DND-41 (cell line): ENCODE measurements at regions not wholly inside any gene's neighbourhood (a gene's known extent, or its start where the extent isn't known, plus 50 kb on each side); places are given as distances from the start of the nearest gene placed in this dataset.

Experiments used
- ATAC-seq: fragments of 200-7000 bp; cut with Tn5 transposase; 3 replicates; pipeline ENCODE4 v1.9.1; 2021; ENCODE audit warnings: low read depth; ENCODE audit not compliant: insufficient read depth
- DNase-seq: peaks from one replicate; pipeline ENCODE4 v3.0.0-alpha.2; 2020
- H2AFZ ChIP-seq: 2 replicates; pipeline ENCODE4 v1.6.0; 2012; ENCODE audit warnings: low read depth, low read length
- H3K27ac ChIP-seq: 2 replicates; pipeline ENCODE4 v1.5.1; 2012; ENCODE audit warnings: low read length, inconsistent platforms
- H3K27me3 ChIP-seq: fragments of 200-600 bp; sonication (generic); 2 replicates; pipeline ENCODE4 v1.6.0; 2012; ENCODE audit warnings: low read length, mild to moderate bottlenecking, inconsistent platforms; ENCODE audit not compliant: insufficient read depth, poor library complexity
- H3K36me3 ChIP-seq: 2 replicates; pipeline ENCODE4 v1.5.1; 2012; ENCODE audit warnings: low read length, inconsistent platforms; ENCODE audit not compliant: insufficient read depth
- H3K4me1 ChIP-seq: 2 replicates; pipeline ENCODE4 v1.5.1; 2012; ENCODE audit warnings: mild to moderate bottlenecking, low read length; ENCODE audit not compliant: insufficient read depth
- H3K4me2 ChIP-seq: 2 replicates; pipeline ENCODE4 v1.6.0; 2012; ENCODE audit warnings: mild to moderate bottlenecking, moderate library complexity, low read length, inconsistent platforms; ENCODE audit not compliant: insufficient read depth
- H3K4me3 ChIP-seq, 2 experiments: fragments of 200-600 bp in 1 of 2; shearing (Covaris generic) in 1 of 2; 2 replicates each; pipeline ENCODE4 v1.5.1; 2012 to 2016; ENCODE audit warnings: inconsistent platforms in 2 of 2, low read length in 2 of 2, mild to moderate bottlenecking in 2 of 2, low read depth in 1 of 2, moderate library complexity in 1 of 2
- H3K79me2 ChIP-seq: 2 replicates; pipeline ENCODE4 v1.6.0; 2012; ENCODE audit warnings: low read length, inconsistent platforms; ENCODE audit not compliant: insufficient read depth
- H3K9ac ChIP-seq: 2 replicates; pipeline ENCODE4 v1.6.0; 2012; ENCODE audit warnings: low read depth, mild to moderate bottlenecking, inconsistent platforms, low read length, moderate library complexity
- H3K9me3 ChIP-seq: 2 replicates; pipeline ENCODE4 v1.5.1; 2012; ENCODE audit warnings: low read length, moderate library complexity, mild to moderate bottlenecking, inconsistent platforms; ENCODE audit not compliant: insufficient read depth, severe bottlenecking
- H4K20me1 ChIP-seq: 2 replicates; pipeline ENCODE4 v1.6.0; 2012; ENCODE audit warnings: low read length; ENCODE audit not compliant: insufficient read depth
- CTCF ChIP-seq: IDR thresholded peaks from 2 replicates; pipeline ENCODE4 v1.5.1; 2012; ENCODE audit warnings: borderline replicate concordance, low read length, moderate library complexity, mild to moderate bottlenecking; ENCODE audit not compliant: poor library complexity, severe bottlenecking; ENCODE audit errors: extremely low read depth
- EZH2 ChIP-seq: IDR thresholded peaks from 3 replicates; pipeline ENCODE4 v1.6.1; 2012; ENCODE audit warnings: borderline replicate concordance, low read depth, mild to moderate bottlenecking, moderate library complexity, low read length, inconsistent platforms; ENCODE audit not compliant: severe bottlenecking

- Histone ChIP-seq H3K9ac (no peak overlapping the region), H3K4me3 (no peak overlapping the region), H3K4me2 (no peak overlapping the region), H3K79me2 (no peaks in the 10 kb centered on the region), H2AFZ (no peak overlapping the region), H3K9me3 (no peaks in the 10 kb centered on the region), H3K27me3 (no peaks in the 10 kb centered on the region), H3K4me1 (no peaks in the 10 kb centered on the region), H3K27ac (no peak overlapping the region), H3K36me3 (no peaks in the 10 kb centered on the region), H4K20me1 (no peaks in the 10 kb centered on the region)
- TF ChIP-seq CTCF (no peak), EZH2 (no peak)
- DNase-seq, result no peak
- ATAC-seq, result no peak
Measured at GRCh38 chr2:145777914-145778313, 1258.0 kb upstream of the ZEB2 start.

GRCh38 chr2:145777297-145777696 lies 1257.4 kb upstream of the ZEB2 start:
- H3K27ac ChIP-seq, result no peak overlapping the region

GRCh38 chr2:145775591-145775990 lies 1255.7 kb upstream of the ZEB2 start:
- no peak overlapping the region for H3K27ac ChIP-seq
- TF ChIP-seq EZH2 (no peak), CTCF (no peak)
- H3K4me1 ChIP-seq, result no peaks in the 10 kb centered on the region
- H3K9ac ChIP-seq, result no peak overlapping the region
- H3K9me3 ChIP-seq, result no peaks in the 10 kb centered on the region
- no peak for ATAC-seq
- no peak overlapping the region for H3K4me3 ChIP-seq
- H3K79me2 ChIP-seq, result no peaks in the 10 kb centered on the region
- H3K4me2 ChIP-seq, result no peak overlapping the region
- H3K36me3 ChIP-seq, result no peaks in the 10 kb centered on the region
- no peak for DNase-seq
- H3K27me3 ChIP-seq, result no peaks in the 10 kb centered on the region
- H2AFZ ChIP-seq, result no peak overlapping the region
- H4K20me1 ChIP-seq, result no peaks in the 10 kb centered on the region

More at GRCh38 chr2:145777297-145777696, 1257.4 kb upstream of the ZEB2 start:
- Histone ChIP-seq H3K36me3 (no peaks in the 10 kb centered on the region), H3K4me2 (no peak overlapping the region), H3K27me3 (no peaks in the 10 kb centered on the region), H3K4me1 (no peaks in the 10 kb centered on the region), H2AFZ (no peak overlapping the region), H3K9me3 (no peaks in the 10 kb centered on the region), H3K9ac (no peak overlapping the region), H4K20me1 (no peaks in the 10 kb centered on the region), H3K79me2 (no peaks in the 10 kb centered on the region), H3K4me3 (no peak overlapping the region)
- ATAC-seq (no peak), DNase-seq (no peak)
- no peak for TF ChIP-seq CTCF
- no peak for TF ChIP-seq EZH2

GRCh38 chr2:145771525-145771924 lies 1251.6 kb upstream of the ZEB2 start:
- Histone ChIP-seq H4K20me1 (no peaks in the 10 kb centered on the region), H3K4me3 (no peak overlapping the region), H3K79me2 (no peaks in the 10 kb centered on the region), H3K27me3 (no peaks in the 10 kb centered on the region), H3K4me2 (no peak overlapping the region), H3K9me3 (no peaks in the 10 kb centered on the region), H3K9ac (no peak overlapping the region), H3K27ac (no peak overlapping the region), H3K36me3 (no peaks in the 10 kb centered on the region), H3K4me1 (no peaks in the 10 kb centered on the region), H2AFZ (no peak overlapping the region)
- DNase-seq (no peak), ATAC-seq (no peak)
- TF ChIP-seq CTCF (no peak), EZH2 (no peak)
